ENCODE measurements at regions not wholly inside any gene's neighbourhood (a gene's known extent, or its start where the extent isn't known, plus 50 kb on each side); places are given as distances from the start of the nearest gene placed in this dataset.

DNA sequence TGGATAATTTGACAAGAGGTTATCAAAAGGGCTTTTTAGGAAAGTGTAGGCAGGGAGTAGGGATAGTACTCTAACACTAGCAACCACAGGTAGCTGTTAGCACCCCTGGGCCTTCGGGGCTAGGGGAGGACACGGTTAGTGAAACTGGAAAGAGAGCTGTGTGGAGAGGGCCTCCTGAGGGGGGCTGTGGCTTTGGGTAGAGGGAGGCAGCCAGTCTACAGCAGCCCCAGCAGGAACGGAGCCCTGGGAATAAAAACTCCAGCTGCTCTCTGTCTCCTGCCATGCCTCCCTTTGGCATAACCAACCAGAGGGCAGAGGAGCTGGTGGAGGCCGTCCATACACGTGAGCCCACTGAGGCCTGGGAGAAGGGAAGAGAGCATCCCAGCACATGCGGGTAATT is 223.2 kb downstream of the FOXD2 start:
- H3K79me2 ChIP-seq (ENCODE audit: insufficient read depth, low read length): no peaks in the 10 kb centered on the region
- no peaks in the 10 kb centered on the region for H3K9me2 ChIP-seq (replicated peaks; ENCODE audit: low read depth, low read length)
- H3F3A ChIP-seq (ENCODE audit: low read depth): no peaks in the 10 kb centered on the region
- no peak overlapping the region for H3K4me2 ChIP-seq (ENCODE audit: low read depth, low read length, poor library complexity, severe bottlenecking)
- H3K27me3 ChIP-seq (ENCODE audit: insufficient read depth, low read length, poor library complexity, severe bottlenecking): no peaks in the 10 kb centered on the region
- no peaks in the 10 kb centered on the region for H3K4me1 ChIP-seq (ENCODE audit: insufficient read depth, low read length, poor library complexity, severe bottlenecking)
- H3K9me3 ChIP-seq (ENCODE audit: insufficient read depth, low read depth, low read length): no peaks in the 10 kb centered on the region
- H2AFZ ChIP-seq (ENCODE audit: low read length): no peak overlapping the region
- H3K4me3 ChIP-seq (ENCODE audit: low read length, poor library complexity, severe bottlenecking): no peak overlapping the region
- H4K20me1 ChIP-seq (ENCODE audit: insufficient read depth, low read length, poor library complexity, severe bottlenecking): no peaks in the 10 kb centered on the region
- H3K9ac ChIP-seq (ENCODE audit: low read depth, low read length, poor library complexity, severe bottlenecking): no peak overlapping the region
- TF ChIP-seq, protein P1, sequence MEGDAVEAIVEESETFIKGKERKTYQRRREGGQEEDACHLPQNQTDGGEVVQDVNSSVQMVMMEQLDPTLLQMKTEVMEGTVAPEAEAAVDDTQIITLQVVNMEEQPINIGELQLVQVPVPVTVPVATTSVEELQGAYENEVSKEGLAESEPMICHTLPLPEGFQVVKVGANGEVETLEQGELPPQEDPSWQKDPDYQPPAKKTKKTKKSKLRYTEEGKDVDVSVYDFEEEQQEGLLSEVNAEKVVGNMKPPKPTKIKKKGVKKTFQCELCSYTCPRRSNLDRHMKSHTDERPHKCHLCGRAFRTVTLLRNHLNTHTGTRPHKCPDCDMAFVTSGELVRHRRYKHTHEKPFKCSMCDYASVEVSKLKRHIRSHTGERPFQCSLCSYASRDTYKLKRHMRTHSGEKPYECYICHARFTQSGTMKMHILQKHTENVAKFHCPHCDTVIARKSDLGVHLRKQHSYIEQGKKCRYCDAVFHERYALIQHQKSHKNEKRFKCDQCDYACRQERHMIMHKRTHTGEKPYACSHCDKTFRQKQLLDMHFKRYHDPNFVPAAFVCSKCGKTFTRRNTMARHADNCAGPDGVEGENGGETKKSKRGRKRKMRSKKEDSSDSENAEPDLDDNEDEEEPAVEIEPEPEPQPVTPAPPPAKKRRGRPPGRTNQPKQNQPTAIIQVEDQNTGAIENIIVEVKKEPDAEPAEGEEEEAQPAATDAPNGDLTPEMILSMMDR (conservative IDR thresholded peaks at IDR 0.05; ENCODE audit: low read length): no peak
- no peak for TF ChIP-seq EZH2phosphoT487 (IDR thresholded peaks at IDR 0.05; ENCODE audit: borderline replicate concordance)
- H3K36me3 ChIP-seq (ENCODE audit: insufficient read depth, low read length): no peaks in the 10 kb centered on the region

DNA sequence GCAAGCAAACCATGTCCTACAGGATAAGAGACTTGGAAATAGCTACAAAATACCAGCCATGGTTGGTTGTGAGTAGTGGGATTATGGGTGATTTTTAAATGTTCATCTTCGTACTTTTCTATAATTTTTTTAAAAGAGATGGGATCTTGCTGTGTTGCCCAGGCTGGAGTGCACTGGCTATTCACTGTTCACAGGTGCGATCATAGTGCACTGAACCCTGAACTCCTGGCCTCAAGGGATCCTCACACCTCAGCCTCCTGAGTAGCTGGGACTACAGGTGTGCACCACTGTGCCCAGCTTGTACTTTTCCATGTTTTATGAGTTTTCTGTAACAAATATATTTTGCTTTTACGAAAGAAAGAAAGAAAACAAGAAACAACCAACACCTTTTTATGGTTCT is 224.2 kb downstream of the FOXD2 start:
- H3K9me3 ChIP-seq (ENCODE audit: insufficient read depth, low read depth, low read length): no peaks in the 10 kb centered on the region
- no peak overlapping the region for H3K4me2 ChIP-seq (ENCODE audit: low read depth, low read length, poor library complexity, severe bottlenecking)
- H3K27me3 ChIP-seq (ENCODE audit: insufficient read depth, low read length, poor library complexity, severe bottlenecking): no peaks in the 10 kb centered on the region
- no peak overlapping the region for H3K9ac ChIP-seq (ENCODE audit: low read depth, low read length, poor library complexity, severe bottlenecking)
- H2AFZ ChIP-seq (ENCODE audit: low read length): no peak overlapping the region
- H3K79me2 ChIP-seq (ENCODE audit: insufficient read depth, low read length): no peaks in the 10 kb centered on the region
- H3K4me3 ChIP-seq (ENCODE audit: low read length, poor library complexity, severe bottlenecking): no peak overlapping the region
- no peaks in the 10 kb centered on the region for H3F3A ChIP-seq (ENCODE audit: low read depth)
- H3K4me1 ChIP-seq (ENCODE audit: insufficient read depth, low read length, poor library complexity, severe bottlenecking): no peaks in the 10 kb centered on the region
- no peaks in the 10 kb centered on the region for H3K36me3 ChIP-seq (ENCODE audit: insufficient read depth, low read length)
- TF ChIP-seq, protein P1 (conservative IDR thresholded peaks at IDR 0.05; ENCODE audit: low read length): no peak
- TF ChIP-seq EZH2phosphoT487 (IDR thresholded peaks at IDR 0.05; ENCODE audit: borderline replicate concordance): no peak
- no peaks in the 10 kb centered on the region for H3K9me2 ChIP-seq (replicated peaks; ENCODE audit: low read depth, low read length)
- no peaks in the 10 kb centered on the region for H4K20me1 ChIP-seq (ENCODE audit: insufficient read depth, low read length, poor library complexity, severe bottlenecking)

DNA sequence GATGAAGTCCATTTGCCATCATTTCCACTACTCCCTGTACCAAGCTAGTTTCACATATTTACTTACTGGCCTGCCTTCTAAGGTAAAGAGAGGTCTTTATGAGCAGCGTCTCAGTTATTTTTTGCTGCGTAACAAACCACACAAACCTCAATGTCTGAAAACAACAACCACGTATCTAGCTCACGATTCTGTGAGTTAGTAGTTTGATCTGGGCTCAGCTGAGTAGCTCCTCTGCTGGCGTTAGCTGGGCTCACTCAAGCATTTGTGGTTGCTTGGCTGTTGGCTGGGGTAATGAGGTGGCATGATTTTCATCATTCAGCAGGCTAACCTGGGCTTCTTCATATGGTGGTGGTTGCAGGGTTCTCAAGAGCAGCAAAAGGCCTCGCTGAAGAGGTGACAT is 225.4 kb downstream of the FOXD2 start:
- Histone ChIP-seq H2AFZ (ENCODE audit: low read length) (0 out of 2 replicates have a peak overlapping the region, but pooled peaks have one; percentile 22), H3K27me3 (ENCODE audit: insufficient read depth, low read length, poor library complexity, severe bottlenecking) (no peaks in the 10 kb centered on the region), H3F3A (ENCODE audit: low read depth) (no peaks in the 10 kb centered on the region), H4K20me1 (ENCODE audit: insufficient read depth, low read length, poor library complexity, severe bottlenecking) (no peaks in the 10 kb centered on the region), H3K79me2 (ENCODE audit: insufficient read depth, low read length) (no peaks in the 10 kb centered on the region), H3K4me3 (ENCODE audit: low read length, poor library complexity, severe bottlenecking) (no peak overlapping the region), H3K36me3 (ENCODE audit: insufficient read depth, low read length) (no peaks in the 10 kb centered on the region), H3K4me2 (ENCODE audit: low read depth, low read length, poor library complexity, severe bottlenecking) (no peak overlapping the region), H3K9ac (ENCODE audit: low read depth, low read length, poor library complexity, severe bottlenecking) (no peak overlapping the region), H3K9me2 (replicated peaks; ENCODE audit: low read depth, low read length) (no peaks in the 10 kb centered on the region), H3K4me1 (ENCODE audit: insufficient read depth, low read length, poor library complexity, severe bottlenecking) (no peaks in the 10 kb centered on the region), H3K9me3 (ENCODE audit: insufficient read depth, low read depth, low read length) (no peaks in the 10 kb centered on the region)
- TF ChIP-seq EZH2phosphoT487 (IDR thresholded peaks at IDR 0.05; ENCODE audit: borderline replicate concordance): no peak
- TF ChIP-seq, protein P1 (conservative IDR thresholded peaks at IDR 0.05; ENCODE audit: low read length): no peak

All from Loucy (cell line).